ENCODE measurements at regions not wholly inside any gene's neighbourhood (a gene's known extent, or its start where the extent isn't known, plus 50 kb on each side); places are given as distances from the start of the nearest gene placed in this dataset.
A peak's percentile ranks its signal among the peaks of the same experiment; 100 is the strongest.

DNA sequence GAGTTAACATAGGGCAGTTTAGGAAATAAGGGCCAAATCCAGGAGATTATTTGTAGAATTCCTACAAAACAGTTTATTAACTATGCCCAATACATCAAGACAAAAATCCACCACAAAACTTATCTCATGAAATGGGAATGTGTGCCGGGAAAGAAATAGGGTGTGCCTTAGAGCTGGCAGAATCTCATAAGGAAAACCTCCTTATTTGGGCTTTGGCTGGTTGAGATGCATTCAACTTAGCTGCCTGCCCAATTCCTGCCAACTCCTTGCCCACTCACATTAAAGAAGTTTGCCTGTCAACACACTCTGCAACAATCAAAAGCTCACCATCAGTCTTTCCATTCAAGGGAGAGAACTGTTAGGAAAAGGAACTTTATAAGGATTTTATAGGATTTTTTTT is 500.6 kb downstream of the SATB2 start:
- Histone ChIP-seq H3K4me1 (ENCODE audit: insufficient read depth, low read length) (no peaks in the 10 kb centered on the region), H3K79me2 (ENCODE audit: insufficient read depth, low read length) (no peaks in the 10 kb centered on the region), H3K4me3 (ENCODE audit: insufficient read depth, low read depth, low read length) (no peak overlapping the region), H3K4me2 (ENCODE audit: low read length) (no peak overlapping the region), H2AFZ (ENCODE audit: low read depth, low read length) (no peak overlapping the region), H4K20me1 (ENCODE audit: insufficient read depth, low read length) (no peaks in the 10 kb centered on the region), H3K9me3 (ENCODE audit: insufficient read depth, low read depth, low read length) (no peaks in the 10 kb centered on the region), H3K9ac (ENCODE audit: low read length) (no peak overlapping the region), H3K27me3 (ENCODE audit: insufficient read depth, low read length) (no peaks in the 10 kb centered on the region), H3K36me3 (ENCODE audit: insufficient read depth, low read length) (no peaks in the 10 kb centered on the region), H3K27ac (ENCODE audit: low read depth, low read length) (no peak overlapping the region)
- no peak overlapping the region for H3K27ac Mint-ChIP-seq (ENCODE audit: unreplicated experiment)
- H3K4me1 Mint-ChIP-seq (ENCODE audit: low read depth, unreplicated experiment), result peaks cover 4% of the 10 kb centered on the region
- no peak for TF ChIP-seq EZH2 (IDR thresholded peaks at IDR 0.05; ENCODE audit: insufficient read depth, low read length)
- no peak for TF ChIP-seq CTCF (IDR thresholded peaks at IDR 0.05; ENCODE audit: insufficient read depth, low read depth, low read length)
- no peaks in the 10 kb centered on the region for H3K9me3 Mint-ChIP-seq (ENCODE audit: unreplicated experiment)
- no peaks in the 10 kb centered on the region for H3K36me3 Mint-ChIP-seq (ENCODE audit: low read depth, unreplicated experiment)
- DNase-seq (ENCODE audit: low read depth), result peak; percentile 23
- no peak overlapping the region for H3K4me3 Mint-ChIP-seq (ENCODE audit: unreplicated experiment)
- no peaks in the 10 kb centered on the region for H3K27me3 Mint-ChIP-seq (ENCODE audit: low read depth, unreplicated experiment)
- FAIRE-seq, result no peak

DNA sequence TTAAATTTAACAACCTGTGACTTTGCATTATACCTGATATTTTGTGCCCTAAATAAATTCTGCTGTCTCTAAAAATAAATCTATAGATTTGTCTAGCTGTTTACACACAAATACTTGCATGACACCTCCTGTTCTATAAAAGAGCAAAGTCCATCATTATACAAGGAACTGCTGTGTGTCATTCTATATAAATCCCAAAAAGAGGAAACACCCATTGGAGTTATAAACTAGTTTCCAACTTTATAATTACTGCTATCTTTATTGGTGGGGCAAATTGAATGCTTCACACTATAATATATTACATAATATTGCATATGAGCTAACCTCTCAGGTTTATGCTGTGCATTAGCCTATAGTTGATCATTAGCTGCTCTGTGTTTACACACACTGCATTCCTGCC is 504.4 kb downstream of the SATB2 start:
- Histone ChIP-seq H2AFZ (ENCODE audit: low read depth, low read length) (no peak overlapping the region), H3K27ac (ENCODE audit: low read depth, low read length) (no peak overlapping the region), H4K20me1 (ENCODE audit: insufficient read depth, low read length) (no peaks in the 10 kb centered on the region), H3K4me3 (ENCODE audit: insufficient read depth, low read depth, low read length) (no peak overlapping the region), H3K79me2 (ENCODE audit: insufficient read depth, low read length) (no peaks in the 10 kb centered on the region), H3K27me3 (ENCODE audit: insufficient read depth, low read length) (no peaks in the 10 kb centered on the region), H3K36me3 (ENCODE audit: insufficient read depth, low read length) (no peaks in the 10 kb centered on the region), H3K9me3 (ENCODE audit: insufficient read depth, low read depth, low read length) (no peaks in the 10 kb centered on the region), H3K4me1 (ENCODE audit: insufficient read depth, low read length) (no peaks in the 10 kb centered on the region), H3K9ac (ENCODE audit: low read length) (no peak overlapping the region), H3K4me2 (ENCODE audit: low read length) (no peak overlapping the region)
- Mint-ChIP-seq H3K4me3 (ENCODE audit: unreplicated experiment) (no peak overlapping the region), H3K27me3 (ENCODE audit: low read depth, unreplicated experiment) (no peaks in the 10 kb centered on the region), H3K27ac (ENCODE audit: unreplicated experiment) (no peak overlapping the region), H3K36me3 (ENCODE audit: low read depth, unreplicated experiment) (no peaks in the 10 kb centered on the region), H3K9me3 (ENCODE audit: unreplicated experiment) (no peaks in the 10 kb centered on the region), H3K4me1 (ENCODE audit: low read depth, unreplicated experiment) (peaks cover 4% of the 10 kb centered on the region)
- no peak for TF ChIP-seq EZH2 (IDR thresholded peaks at IDR 0.05; ENCODE audit: insufficient read depth, low read length)
- TF ChIP-seq CTCF (IDR thresholded peaks at IDR 0.05; ENCODE audit: insufficient read depth, low read depth, low read length), result no peak
- FAIRE-seq (no peak), DNase-seq (ENCODE audit: low read depth) (no peak)

DNA sequence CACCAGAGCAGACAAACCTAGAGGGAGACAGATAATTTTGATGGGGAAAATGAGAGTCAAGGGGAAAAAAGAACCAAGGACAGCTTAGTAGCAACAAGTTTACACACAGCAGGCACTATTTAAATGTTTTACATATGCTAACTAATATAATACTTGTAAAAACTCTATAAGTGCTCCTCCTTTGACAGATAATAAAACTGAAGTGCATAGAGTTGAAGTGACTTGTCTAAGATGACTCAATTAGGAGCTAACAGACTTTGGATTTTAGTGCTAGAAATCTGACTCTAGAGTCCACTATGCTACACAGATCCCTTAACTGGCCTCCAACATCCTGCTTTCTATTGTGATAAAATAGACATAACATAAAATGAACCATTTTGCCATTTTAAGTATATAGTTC is 506.9 kb downstream of the SATB2 start:
- no peak overlapping the region for H3K4me3 ChIP-seq (ENCODE audit: insufficient read depth, low read depth, low read length)
- no peaks in the 10 kb centered on the region for H3K9me3 Mint-ChIP-seq (ENCODE audit: unreplicated experiment)
- no peaks in the 10 kb centered on the region for H3K9me3 ChIP-seq (ENCODE audit: insufficient read depth, low read depth, low read length)
- H3K4me1 ChIP-seq (ENCODE audit: insufficient read depth, low read length), result no peaks in the 10 kb centered on the region
- no peak overlapping the region for H3K27ac Mint-ChIP-seq (ENCODE audit: unreplicated experiment)
- no peaks in the 10 kb centered on the region for H3K27me3 Mint-ChIP-seq (ENCODE audit: low read depth, unreplicated experiment)
- no peaks in the 10 kb centered on the region for H3K36me3 Mint-ChIP-seq (ENCODE audit: low read depth, unreplicated experiment)
- H3K36me3 ChIP-seq (ENCODE audit: insufficient read depth, low read length), result no peaks in the 10 kb centered on the region
- no peak for FAIRE-seq
- no peaks in the 10 kb centered on the region for H4K20me1 ChIP-seq (ENCODE audit: insufficient read depth, low read length)
- no peak overlapping the region for H3K4me2 ChIP-seq (ENCODE audit: low read length)
- no peak for DNase-seq (ENCODE audit: low read depth)
- H3K9ac ChIP-seq (ENCODE audit: low read length), result no peak overlapping the region
- H2AFZ ChIP-seq (ENCODE audit: low read depth, low read length), result no peak overlapping the region
- H3K27me3 ChIP-seq (ENCODE audit: insufficient read depth, low read length), result no peaks in the 10 kb centered on the region
- TF ChIP-seq CTCF (IDR thresholded peaks at IDR 0.05; ENCODE audit: insufficient read depth, low read depth, low read length), result no peak
- no peak for TF ChIP-seq EZH2 (IDR thresholded peaks at IDR 0.05; ENCODE audit: insufficient read depth, low read length)
- no peak overlapping the region for H3K27ac ChIP-seq (ENCODE audit: low read depth, low read length)
- H3K4me1 Mint-ChIP-seq (ENCODE audit: low read depth, unreplicated experiment), result no peaks in the 10 kb centered on the region
- H3K4me3 Mint-ChIP-seq (ENCODE audit: unreplicated experiment), result no peak overlapping the region
- no peaks in the 10 kb centered on the region for H3K79me2 ChIP-seq (ENCODE audit: insufficient read depth, low read length)
